ENCODE measurements at regions not wholly inside any gene's neighbourhood (a gene's known extent, or its start where the extent isn't known, plus 50 kb on each side); places are given as distances from the start of the nearest gene placed in this dataset.

GRCh38 chr13:32923725-32924124 lies 92.5 kb upstream of the KL start:
- no peak overlapping the region for H3K9ac ChIP-seq
- H3K36me3 ChIP-seq, result no peaks in the 10 kb centered on the region
- TF ChIP-seq Cebpa-rat (IDR thresholded peaks at IDR 0.05), result no peak
- no peaks in the 10 kb centered on the region for H3K27me3 ChIP-seq
- H3K4me1 ChIP-seq, result no peaks in the 10 kb centered on the region
- no peak overlapping the region for H3K4me3 ChIP-seq
- no peak overlapping the region for H3K4me2 ChIP-seq
- H3K9me3 ChIP-seq (replicated peaks in 1 of 11), result peaks cover 0 to 2% (median 0%) of the 10 kb centered on the region in 11 experiments; a peak in 1 of 22 replicates
- no peak overlapping the region for H3K27ac ChIP-seq
- H4K20me1 ChIP-seq, result no peaks in the 10 kb centered on the region

GRCh38 chr13:32924886-32925285 lies 91.3 kb upstream of the KL start:
- H3K36me3 ChIP-seq, result no peaks in the 10 kb centered on the region
- no peaks in the 10 kb centered on the region for H3K4me1 ChIP-seq
- H3K27me3 ChIP-seq, result no peaks in the 10 kb centered on the region
- no peaks in the 10 kb centered on the region for H4K20me1 ChIP-seq
- no peak overlapping the region for H3K4me2 ChIP-seq
- H3K4me3 ChIP-seq, result no peak overlapping the region
- no peak overlapping the region for H3K9ac ChIP-seq
- H3K9me3 ChIP-seq (replicated peaks in 1 of 11), result peaks cover 0 to 8% (median 0%) of the 10 kb centered on the region in 11 experiments; a peak in 1 of 22 replicates
- H3K27ac ChIP-seq, result no peak overlapping the region
- TF ChIP-seq Cebpa-rat (IDR thresholded peaks at IDR 0.05), result no peak

- no peak overlapping the region for H3K27ac ChIP-seq
- H3K4me1 ChIP-seq, result no peaks in the 10 kb centered on the region
- TF ChIP-seq Cebpa-rat (IDR thresholded peaks at IDR 0.05), result no peak
- no peak overlapping the region for H3K4me2 ChIP-seq
- no peak overlapping the region for H3K4me3 ChIP-seq
- peaks cover 0 to 8% (median 0%) of the 10 kb centered on the region in 11 experiments; a peak in 2 of 22 replicates for H3K9me3 ChIP-seq (replicated peaks in 1 of 11)
- H3K27me3 ChIP-seq, result no peaks in the 10 kb centered on the region
- no peaks in the 10 kb centered on the region for H4K20me1 ChIP-seq
- no peak overlapping the region for H3K9ac ChIP-seq
- no peaks in the 10 kb centered on the region for H3K36me3 ChIP-seq
Observed at GRCh38 chr13:32925506-32925905, 90.7 kb upstream of the KL start.

- H3K4me1 ChIP-seq, result no peaks in the 10 kb centered on the region
- H3K27ac ChIP-seq, result no peak overlapping the region
- H3K27me3 ChIP-seq, result no peaks in the 10 kb centered on the region
- H3K9me3 ChIP-seq (replicated peaks in 1 of 11), result peaks cover 0 to 15% (median 7%) of the 10 kb centered on the region in 11 experiments; a peak in 16 of 22 replicates
- H3K4me3 ChIP-seq, result no peak overlapping the region
- TF ChIP-seq Cebpa-rat (IDR thresholded peaks at IDR 0.05), result no peak
- H3K9ac ChIP-seq, result no peak overlapping the region
- H3K36me3 ChIP-seq, result no peaks in the 10 kb centered on the region
- H3K4me2 ChIP-seq, result no peak overlapping the region
- no peaks in the 10 kb centered on the region for H4K20me1 ChIP-seq
Observed at GRCh38 chr13:32932376-32932775, 83.8 kb upstream of the KL start.

GRCh38 chr13:32936716-32937115 lies 79.5 kb upstream of the KL start:
- no peak overlapping the region for H3K9ac ChIP-seq
- H3K9me3 ChIP-seq (replicated peaks in 1 of 11), result peaks cover 14 to 19% (median 17%) of the 10 kb centered on the region in 11 experiments; a peak in 21 of 22 replicates
- H3K27me3 ChIP-seq, result no peaks in the 10 kb centered on the region
- H3K4me1 ChIP-seq, result peaks cover 17 to 31% (median 27%) of the 10 kb centered on the region in 10 experiments
- H3K4me3 ChIP-seq, result no peak overlapping the region
- H3K36me3 ChIP-seq, result no peaks in the 10 kb centered on the region
- no peak overlapping the region for H3K27ac ChIP-seq
- H3K4me2 ChIP-seq, result no peak overlapping the region
- no peaks in the 10 kb centered on the region for H4K20me1 ChIP-seq
- no peak for TF ChIP-seq Cebpa-rat (IDR thresholded peaks at IDR 0.05)

- Histone ChIP-seq H3K9me3 (replicated peaks in 1 of 11) (peaks cover 11 to 19% (median 15%) of the 10 kb centered on the region in 11 experiments; a peak in 21 of 22 replicates), H3K27me3 (no peaks in the 10 kb centered on the region), H3K27ac (no peak overlapping the region), H3K4me1 (peaks cover 18 to 38% (median 30%) of the 10 kb centered on the region in 10 experiments), H3K4me3 (no peak overlapping the region), H3K4me2 (no peak overlapping the region), H4K20me1 (no peaks in the 10 kb centered on the region), H3K9ac (no peak overlapping the region), H3K36me3 (no peaks in the 10 kb centered on the region)
- TF ChIP-seq Cebpa-rat (IDR thresholded peaks at IDR 0.05), result no peak
Observed at GRCh38 chr13:32938314-32938713, 77.9 kb upstream of the KL start.

- Histone ChIP-seq H3K4me2 (peak overlapping the region in 3 of 11 experiments; percentile 21 to 78 (median 70); a peak in 3 of 22 replicates), H3K27ac (no peak overlapping the region), H3K9ac (no peak overlapping the region), H3K36me3 (no peaks in the 10 kb centered on the region), H3K4me1 (peaks cover 18 to 38% (median 30%) of the 10 kb centered on the region in 10 experiments), H3K4me3 (no peak overlapping the region), H4K20me1 (no peaks in the 10 kb centered on the region), H3K27me3 (no peaks in the 10 kb centered on the region), H3K9me3 (replicated peaks in 1 of 11) (peaks cover 11 to 24% (median 17%) of the 10 kb centered on the region in 11 experiments; a peak in 21 of 22 replicates)
- no peak for TF ChIP-seq Cebpa-rat (IDR thresholded peaks at IDR 0.05)
Observed at GRCh38 chr13:32938907-32939306, 77.3 kb upstream of the KL start.

- no peak overlapping the region for H3K4me3 ChIP-seq
- no peaks in the 10 kb centered on the region for H3K27me3 ChIP-seq
- peaks cover 11 to 30% (median 17%) of the 10 kb centered on the region in 11 experiments; a peak in 21 of 22 replicates for H3K9me3 ChIP-seq (replicated peaks in 1 of 11)
- peak overlapping the region in 1 of 11 experiments; percentile 36; a peak in 1 of 22 replicates for H3K9ac ChIP-seq
- H3K4me2 ChIP-seq, result peak overlapping the region; percentile 40 to 78 (median 69)
- no peaks in the 10 kb centered on the region for H4K20me1 ChIP-seq
- peaks cover 18 to 38% (median 30%) of the 10 kb centered on the region in 10 experiments for H3K4me1 ChIP-seq
- TF ChIP-seq Cebpa-rat (IDR thresholded peaks at IDR 0.05), result no peak
- peak overlapping the region in 4 of 11 experiments; percentile 3 to 48 (median 29); a peak in 5 of 22 replicates for H3K27ac ChIP-seq
- H3K36me3 ChIP-seq, result no peaks in the 10 kb centered on the region
Observed at GRCh38 chr13:32940601-32941000, 75.6 kb upstream of the KL start.

- Histone ChIP-seq H3K27ac (peak overlapping the region in 1 of 11 experiments; percentile 48; a peak in 1 of 22 replicates), H3K9ac (no peak overlapping the region), H3K4me2 (peak overlapping the region; percentile 40 to 78 (median 69); a peak in 21 of 22 replicates), H4K20me1 (no peaks in the 10 kb centered on the region), H3K4me3 (no peak overlapping the region), H3K4me1 (peaks cover 18 to 38% (median 30%) of the 10 kb centered on the region in 10 experiments), H3K27me3 (no peaks in the 10 kb centered on the region), H3K9me3 (replicated peaks in 1 of 11) (peaks cover 11 to 38% (median 17%) of the 10 kb centered on the region in 11 experiments; a peak in 21 of 22 replicates), H3K36me3 (no peaks in the 10 kb centered on the region)
- TF ChIP-seq Cebpa-rat (IDR thresholded peaks at IDR 0.05), result no peak
Observed at GRCh38 chr13:32941368-32941767, 74.9 kb upstream of the KL start.

GRCh38 chr13:32946558-32946957 lies 69.7 kb upstream of the KL start:
- Histone ChIP-seq H3K27me3 (no peaks in the 10 kb centered on the region), H3K9ac (no peak overlapping the region), H3K36me3 (no peaks in the 10 kb centered on the region), H4K20me1 (no peaks in the 10 kb centered on the region), H3K9me3 (replicated peaks in 1 of 11) (peaks cover 0 to 21% (median 2%) of the 10 kb centered on the region in 11 experiments; a peak in 4 of 22 replicates), H3K4me1 (peaks cover 2 to 10% (median 6%) of the 10 kb centered on the region in 10 experiments; a peak in 19 of 20 replicates), H3K4me3 (no peak overlapping the region), H3K4me2 (no peak overlapping the region), H3K27ac (no peak overlapping the region)
- TF ChIP-seq Cebpa-rat (IDR thresholded peaks at IDR 0.05), result no peak

Measured in BLaER1 treated with 17β-estradiol and CSF1 and Interleukin-3, amounts not matched to agents 10 nM and 100 nM (cell line).